Activated T-helper 2 cell treated with anti-CD3 and anti-CD28 coated beads, Interferon-gamma antibody, Interleukin-2, Interleukin-4, amounts not matched to agents 10 μg/mL and 5 μg/mL and 100 μg/mL, durations not matched to agents 14 hours and 24 hours and 36 hours (primary cell): ENCODE measurements at regions not wholly inside any gene's neighbourhood (a gene's known extent, or its start where the extent isn't known, plus 50 kb on each side); places are given as distances from the start of the nearest gene placed in this dataset.

Source experiments
- DNase-seq: peaks from one replicate; pipeline ENCODE4 v3.0.0; 2021; ENCODE audit warnings: low spot score
- H3K27ac Mint-ChIP-seq: one replicate; pipeline ENCODE4 v1.8.0; 2021; ENCODE audit warnings: mixed read lengths
- H3K27me3 Mint-ChIP-seq: one replicate; pipeline ENCODE4 v1.8.0; 2021; ENCODE audit warnings: low read depth, mixed read lengths
- H3K36me3 Mint-ChIP-seq: one replicate; pipeline ENCODE4 v1.8.0; 2021; ENCODE audit warnings: low read depth, mixed read lengths
- H3K4me1 Mint-ChIP-seq: one replicate; pipeline ENCODE4 v1.8.0; 2021; ENCODE audit warnings: low read depth, mixed read lengths
- H3K4me3 Mint-ChIP-seq: one replicate; pipeline ENCODE4 v1.8.0; 2021; ENCODE audit warnings: low read depth, mild to moderate bottlenecking, moderate library complexity, mixed read lengths
- H3K9me3 Mint-ChIP-seq: one replicate; pipeline ENCODE4 v1.8.0; 2021; ENCODE audit warnings: mixed read lengths
- intact Hi-C: fragments of 100-400 bp; cut with micrococcal nuclease; formaldehyde crosslinking; loops from one replicate; pipeline ENCODE4 v1.15.1; 2023

- H3K27ac Mint-ChIP-seq: no peak overlapping the region
- no peaks in the 10 kb centered on the region for H3K4me1 Mint-ChIP-seq
- DNase-seq: no peak
These were observed 290.7 kb downstream of the CYP26B1 start for GRCh38 chr2:71856773-71857525.

DNA sequence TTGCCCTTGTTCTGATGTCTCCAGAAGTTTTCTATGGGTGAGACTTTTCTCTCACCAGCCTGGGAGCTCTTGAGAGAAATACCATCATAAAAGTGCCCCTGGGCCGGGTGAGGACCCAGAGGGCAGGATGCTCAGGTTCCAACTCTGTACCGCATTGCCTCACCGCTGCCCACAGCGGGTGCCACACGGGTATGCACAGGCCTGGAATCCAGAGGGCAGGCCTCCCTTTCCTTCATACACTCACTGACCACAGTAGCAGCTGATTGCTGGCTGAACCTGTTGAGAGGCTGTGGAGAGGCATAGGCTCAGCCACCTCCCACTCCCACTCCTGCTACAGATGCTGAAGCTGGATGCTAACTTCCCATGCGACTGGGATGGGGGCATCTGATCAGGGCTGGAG lies 293.8 kb downstream of the CYP26B1 start:
- no peaks in the 10 kb centered on the region for H3K4me1 Mint-ChIP-seq
- H3K36me3 Mint-ChIP-seq: no peaks in the 10 kb centered on the region
- no peak overlapping the region for H3K4me3 Mint-ChIP-seq
- no peak for DNase-seq
- H3K27me3 Mint-ChIP-seq: no peaks in the 10 kb centered on the region
- H3K9me3 Mint-ChIP-seq: no peaks in the 10 kb centered on the region
- intact Hi-C loops: no loop called here
- no peak overlapping the region for H3K27ac Mint-ChIP-seq

More at GRCh38 chr2:71856773-71857525, 290.7 kb downstream of the CYP26B1 start:
- Mint-ChIP-seq H3K9me3 (no peaks in the 10 kb centered on the region), H3K4me3 (no peak overlapping the region), H3K36me3 (no peaks in the 10 kb centered on the region), H3K27me3 (no peaks in the 10 kb centered on the region)
- intact Hi-C loops: no loop called here

DNA sequence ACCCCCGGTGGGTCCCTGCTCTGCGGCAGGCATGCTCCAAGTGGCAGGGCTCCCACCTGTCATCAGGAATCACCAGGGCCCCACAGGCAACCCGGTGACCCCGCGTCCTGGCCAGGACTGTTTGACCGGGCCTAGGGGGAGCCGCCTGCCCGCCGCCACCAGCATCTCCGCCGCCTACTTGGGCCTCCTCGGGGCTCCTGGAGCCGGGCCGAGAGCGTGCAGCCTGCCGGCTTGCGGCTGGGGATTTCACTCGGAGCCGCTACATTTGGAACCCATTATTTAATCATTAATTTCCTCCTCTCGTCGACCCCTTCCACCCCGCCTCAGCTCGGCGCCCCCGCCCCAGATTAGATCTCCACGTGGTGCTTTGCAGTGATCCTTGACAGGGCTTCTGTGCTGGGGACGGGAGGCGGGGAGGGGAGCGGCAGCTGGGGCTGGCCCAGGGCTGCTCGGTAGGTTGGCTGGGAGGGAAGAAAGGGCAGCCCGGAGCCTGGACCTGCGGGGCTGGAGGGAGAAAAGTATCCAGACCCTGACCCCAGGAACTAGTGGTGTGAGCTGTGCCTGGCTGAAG lies 295.4 kb downstream of the CYP26B1 start:
- intact Hi-C loops: no loop called here
- Mint-ChIP-seq H3K27me3 (no peaks in the 10 kb centered on the region), H3K36me3 (no peaks in the 10 kb centered on the region), H3K9me3 (no peaks in the 10 kb centered on the region), H3K27ac (no peak overlapping the region), H3K4me1 (no peaks in the 10 kb centered on the region), H3K4me3 (no peak overlapping the region)
- DNase-seq: no peak

DNA sequence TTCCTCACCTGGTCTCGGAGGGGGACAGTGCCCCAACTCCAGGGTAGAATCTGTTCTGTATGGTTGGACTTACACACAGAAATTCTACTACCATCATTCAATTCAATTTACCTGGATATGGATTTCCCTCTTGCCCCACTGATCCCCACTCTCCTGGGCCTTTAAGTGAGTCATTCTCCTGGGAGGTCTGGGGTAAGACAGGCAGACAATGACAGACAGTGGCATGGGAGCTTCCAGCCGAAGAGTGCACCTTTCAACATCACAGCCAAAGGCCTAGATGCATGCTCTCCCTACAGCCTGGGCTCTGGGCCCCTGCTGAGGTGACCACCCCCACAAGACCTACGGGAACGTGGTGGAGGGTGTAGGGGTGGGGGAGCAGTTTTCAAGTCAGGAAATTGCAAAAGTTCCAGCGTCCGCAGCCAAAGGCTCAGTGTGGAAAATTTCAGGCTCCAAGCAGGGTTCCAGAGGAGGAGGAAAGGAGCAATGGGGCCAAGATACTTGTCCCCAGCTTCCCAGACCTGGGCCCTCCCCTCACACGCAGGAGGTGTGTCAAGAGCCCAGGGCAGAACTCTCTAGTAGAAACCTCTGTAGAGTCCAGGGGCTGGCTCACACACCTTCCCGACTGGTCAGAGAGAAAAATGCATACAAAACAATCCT lies 296.4 kb downstream of the CYP26B1 start:
- intact Hi-C loops: no loop called here
- Mint-ChIP-seq H3K4me1 (no peaks in the 10 kb centered on the region), H3K4me3 (no peak overlapping the region), H3K27ac (no peak overlapping the region), H3K36me3 (no peaks in the 10 kb centered on the region), H3K27me3 (no peaks in the 10 kb centered on the region), H3K9me3 (no peaks in the 10 kb centered on the region)
- no peak for DNase-seq

GRCh38 chr2:71850306-71850801 lies 297.3 kb downstream of the CYP26B1 start:
- intact Hi-C loops: no loop called here
- no peaks in the 10 kb centered on the region for H3K36me3 Mint-ChIP-seq
- H3K27me3 Mint-ChIP-seq: no peaks in the 10 kb centered on the region
- no peak for DNase-seq
- no peaks in the 10 kb centered on the region for H3K9me3 Mint-ChIP-seq
- no peak overlapping the region for H3K4me3 Mint-ChIP-seq
- H3K4me1 Mint-ChIP-seq: no peaks in the 10 kb centered on the region
- H3K27ac Mint-ChIP-seq: no peak overlapping the region

DNA sequence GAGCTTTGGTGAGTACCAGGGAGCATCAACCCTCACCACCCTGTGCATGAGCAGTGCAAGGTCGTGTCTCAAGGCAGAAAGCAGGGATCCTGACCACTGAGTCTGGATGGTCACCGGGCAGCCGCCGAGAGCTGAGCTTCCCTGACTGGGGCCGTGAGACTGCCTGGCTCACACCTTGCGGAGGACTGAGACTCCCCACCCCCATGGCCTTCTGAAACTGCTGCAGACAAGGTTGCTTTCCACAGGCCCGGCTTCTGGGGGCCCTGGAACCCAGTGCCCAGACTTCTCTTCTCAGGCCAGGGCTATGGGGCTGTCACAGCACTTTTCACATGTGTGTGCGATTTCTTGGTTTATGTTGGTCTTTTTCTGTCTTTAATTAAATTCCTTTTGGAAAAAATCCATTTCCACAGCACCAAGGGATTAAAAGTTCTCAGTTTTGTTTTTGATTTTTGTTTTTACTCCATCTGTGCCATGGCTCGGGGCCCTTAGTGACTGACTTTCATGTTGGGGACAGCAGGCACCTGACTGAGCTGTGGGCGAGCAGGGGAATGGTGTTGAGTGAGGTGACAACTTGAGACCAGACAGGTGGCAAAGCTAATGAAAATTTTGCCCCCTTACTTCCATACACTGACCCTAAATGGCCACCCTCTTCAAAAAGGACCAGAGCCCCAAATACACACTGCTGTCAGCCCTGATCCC lies 297.9 kb downstream of the CYP26B1 start:
- Mint-ChIP-seq H3K27me3 (no peaks in the 10 kb centered on the region), H3K4me1 (no peaks in the 10 kb centered on the region), H3K4me3 (no peak overlapping the region), H3K9me3 (no peaks in the 10 kb centered on the region), H3K27ac (no peak overlapping the region), H3K36me3 (no peaks in the 10 kb centered on the region)
- DNase-seq: no peak
- intact Hi-C loops: no loop called here

DNA sequence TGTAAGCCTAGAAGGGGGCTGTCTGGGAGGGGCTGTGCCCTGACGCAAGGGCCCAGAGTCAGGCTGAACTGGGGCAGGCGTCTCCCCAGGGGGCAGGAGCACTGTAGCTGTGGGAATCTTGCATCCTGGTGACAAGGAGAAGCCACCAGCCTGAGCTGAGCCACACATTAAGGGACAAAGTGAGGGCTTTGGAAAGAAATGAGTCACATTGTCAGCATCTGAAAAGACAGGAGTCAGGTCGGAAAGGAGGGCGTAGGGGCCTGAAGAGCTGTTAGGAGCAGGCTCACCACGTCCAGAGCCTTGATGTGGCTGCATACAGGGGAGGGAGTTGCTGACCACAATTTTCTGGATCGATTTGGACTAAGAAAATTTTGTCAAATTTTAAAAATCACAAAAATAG lies 298.6 kb downstream of the CYP26B1 start:
- DNase-seq: no peak
- intact Hi-C loops: no loop called here
- Mint-ChIP-seq H3K27me3 (no peaks in the 10 kb centered on the region), H3K36me3 (no peaks in the 10 kb centered on the region), H3K9me3 (no peaks in the 10 kb centered on the region), H3K27ac (no peak overlapping the region), H3K4me3 (no peak overlapping the region), H3K4me1 (no peaks in the 10 kb centered on the region)

GRCh38 chr2:71846669-71847291 lies 300.9 kb downstream of the CYP26B1 start:
- no peak for DNase-seq
- intact Hi-C loops: no loop called here
- H3K27me3 Mint-ChIP-seq: no peaks in the 10 kb centered on the region
- H3K9me3 Mint-ChIP-seq: no peaks in the 10 kb centered on the region
- no peaks in the 10 kb centered on the region for H3K36me3 Mint-ChIP-seq
- no peak overlapping the region for H3K27ac Mint-ChIP-seq
- H3K4me1 Mint-ChIP-seq: no peaks in the 10 kb centered on the region
- no peak overlapping the region for H3K4me3 Mint-ChIP-seq

DNA sequence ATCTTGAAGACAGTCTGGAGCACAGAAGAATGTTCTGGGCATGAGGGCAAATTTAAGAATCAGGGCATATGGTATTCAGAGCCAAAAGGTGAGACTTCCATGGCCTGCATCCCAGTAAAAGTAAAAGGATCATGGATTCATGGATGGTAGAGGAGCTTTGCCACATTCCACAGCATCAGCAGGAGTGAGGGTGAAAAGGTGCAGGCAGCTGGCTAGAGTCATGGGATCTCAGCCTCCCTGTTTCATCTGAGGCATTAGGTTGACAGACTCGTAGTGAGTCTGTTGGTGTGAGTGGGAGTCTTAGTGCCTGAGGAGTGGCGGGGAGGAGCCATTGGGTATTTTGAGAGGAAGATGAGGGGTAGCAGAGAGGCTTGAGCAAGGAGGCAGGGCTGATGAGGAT lies 301.6 kb downstream of the CYP26B1 start:
- DNase-seq: no peak
- no peaks in the 10 kb centered on the region for H3K27me3 Mint-ChIP-seq
- H3K9me3 Mint-ChIP-seq: no peaks in the 10 kb centered on the region
- intact Hi-C loops: no loop called here
- H3K4me3 Mint-ChIP-seq: no peak overlapping the region
- no peak overlapping the region for H3K27ac Mint-ChIP-seq
- no peaks in the 10 kb centered on the region for H3K4me1 Mint-ChIP-seq
- H3K36me3 Mint-ChIP-seq: no peaks in the 10 kb centered on the region

DNA sequence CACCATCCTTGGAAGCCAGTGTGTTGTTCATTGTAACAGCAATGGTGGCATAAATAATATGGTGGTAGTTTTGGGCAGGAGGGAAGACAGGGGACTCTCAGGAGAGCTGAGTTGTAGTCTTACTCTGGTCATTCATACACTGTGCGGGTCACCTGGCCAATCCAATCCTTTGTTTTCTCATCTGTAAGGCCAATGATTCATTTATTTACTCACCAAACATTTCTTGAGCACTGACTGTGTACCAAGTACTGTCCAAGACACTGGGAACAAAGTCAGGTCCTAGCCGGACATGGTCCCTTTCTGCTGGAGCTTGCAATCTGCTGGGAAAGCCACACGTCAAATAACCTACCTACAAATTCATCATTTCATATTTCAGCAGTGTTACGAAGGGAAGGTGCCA lies 302.7 kb downstream of the CYP26B1 start:
- intact Hi-C loops: no loop called here
- no peak overlapping the region for H3K4me3 Mint-ChIP-seq
- DNase-seq: no peak
- H3K36me3 Mint-ChIP-seq: no peaks in the 10 kb centered on the region
- H3K27ac Mint-ChIP-seq: no peak overlapping the region
- H3K9me3 Mint-ChIP-seq: no peaks in the 10 kb centered on the region
- H3K27me3 Mint-ChIP-seq: no peaks in the 10 kb centered on the region
- H3K4me1 Mint-ChIP-seq: no peaks in the 10 kb centered on the region

GRCh38 chr2:71843391-71843850 lies 304.2 kb downstream of the CYP26B1 start:
- no peak overlapping the region for H3K27ac Mint-ChIP-seq
- H3K9me3 Mint-ChIP-seq: no peaks in the 10 kb centered on the region
- intact Hi-C loops: no loop called here
- no peaks in the 10 kb centered on the region for H3K36me3 Mint-ChIP-seq
- no peak overlapping the region for H3K4me3 Mint-ChIP-seq
- no peaks in the 10 kb centered on the region for H3K27me3 Mint-ChIP-seq
- H3K4me1 Mint-ChIP-seq: no peaks in the 10 kb centered on the region
- no peak for DNase-seq

- H3K9me3 Mint-ChIP-seq: no peaks in the 10 kb centered on the region
- DNase-seq: no peak
- no peak overlapping the region for H3K4me3 Mint-ChIP-seq
- no peak overlapping the region for H3K27ac Mint-ChIP-seq
- no peaks in the 10 kb centered on the region for H3K27me3 Mint-ChIP-seq
- H3K36me3 Mint-ChIP-seq: no peaks in the 10 kb centered on the region
- no peaks in the 10 kb centered on the region for H3K4me1 Mint-ChIP-seq
- intact Hi-C loops: no loop called here
These were observed 304.9 kb downstream of the CYP26B1 start for GRCh38 chr2:71842744-71843143.
